Stomach (tissue), 8 donors: ENCODE measurements at regions not wholly inside any gene's neighbourhood (a gene's known extent, or its start where the extent isn't known, plus 50 kb on each side); places are given as distances from the start of the nearest gene placed in this dataset.

Experiments used
- DNase-seq, 2 donors: peaks; one replicate each; pipeline versions ENCODE4 v3.0.0 to v3.0.0-alpha.2; 2013 to 2019
- H3K27ac ChIP-seq, 5 donors: fragments of 200-600 bp in 4 of 5; sonication (generic) in 4 of 5; one replicate each; pipeline ENCODE4 v1.5.1; 2013 to 2019; ENCODE audit warnings: mild to moderate bottlenecking in 1 of 5, moderate library complexity in 1 of 5
- H3K27me3 ChIP-seq, 3 donors: fragments of 200-600 bp; sonication (generic); one replicate each; pipeline ENCODE4 v1.5.1; 2017 to 2019; ENCODE audit warnings: mixed run types in 1 of 3
- H3K36me3 ChIP-seq, 4 donors: fragments of 200-600 bp; sonication (generic); 1 replicate in 3 of 4; 2 replicates in 1 of 4; pipeline ENCODE4 v1.5.1; 2016 to 2019
- H3K4me1 ChIP-seq, 4 donors: fragments of 200-600 bp; sonication (generic); one replicate each; pipeline ENCODE4 v1.5.1; 2016 to 2019
- H3K4me3 ChIP-seq, 4 donors: fragments of 200-600 bp; sonication (generic) in 3 of 4; one replicate each; pipeline ENCODE4 v1.5.1; 2016 to 2019; ENCODE audit warnings: mild to moderate bottlenecking in 1 of 4
- H3K9me3 ChIP-seq, 4 donors: fragments of 200-600 bp; sonication (generic); one replicate each; pipeline ENCODE4 v1.5.1; 2016 to 2019
- EP300 ChIP-seq: sonication (generic); formaldehyde crosslinking; IDR thresholded peaks from one replicate; pipeline ENCODE4 v1.6.1; 2017; ENCODE audit warnings: antibody characterized with exemption
- POLR2A ChIP-seq, 4 donors: fragments of 450-650 bp; IDR thresholded peaks; one replicate each; pipeline ENCODE4 v1.6.1; 2016; ENCODE audit warnings: antibody characterized with exemption in 4 of 4, control low read depth in 2 of 4, mild to moderate bottlenecking in 1 of 4, moderate library complexity in 1 of 4
- POLR2AphosphoS5 ChIP-seq, 3 donors: sonication (generic); formaldehyde crosslinking; IDR thresholded peaks; one replicate each; pipeline ENCODE4 v1.6.1; 2016; ENCODE audit warnings: antibody characterized with exemption in 3 of 3
- WGBS, 5 donors: extraction: QIAGEN DNeasy Blood & Tissue Kit in 3 of 5; methylation state at CpG; one replicate each; pipeline versions ENCODE4 v1.1.5 to v1.1.7; 2013 to 2018; 5-methylcytosine and 5-hydroxymethylcytosine counted together
- intact Hi-C: fragments of 100-400 bp; cut with DNase I; formaldehyde crosslinking; loops from one replicate; pipeline ENCODE4 v1.15.1; 2023; ENCODE audit warnings: low total_unique reads
- TF ChIP-seq, protein P1 (sequence below), 7 experiments: fragments of 450-650 bp in 4 of 7; fragments of 200-600 bp in 3 of 7; sonication (generic) in 3 of 7; IDR thresholded peaks; one replicate each; pipeline ENCODE4 v1.5.1; 2016 to 2019; ENCODE audit warnings: antibody characterized with exemption in 7 of 7, control low read depth in 2 of 7, mild to moderate bottlenecking in 1 of 7
- donor health status: healthy with polysubstance abuse.
- donor health status: Bipolar disorder and iron deficiency.
- donor health status: healthy.

DNA sequence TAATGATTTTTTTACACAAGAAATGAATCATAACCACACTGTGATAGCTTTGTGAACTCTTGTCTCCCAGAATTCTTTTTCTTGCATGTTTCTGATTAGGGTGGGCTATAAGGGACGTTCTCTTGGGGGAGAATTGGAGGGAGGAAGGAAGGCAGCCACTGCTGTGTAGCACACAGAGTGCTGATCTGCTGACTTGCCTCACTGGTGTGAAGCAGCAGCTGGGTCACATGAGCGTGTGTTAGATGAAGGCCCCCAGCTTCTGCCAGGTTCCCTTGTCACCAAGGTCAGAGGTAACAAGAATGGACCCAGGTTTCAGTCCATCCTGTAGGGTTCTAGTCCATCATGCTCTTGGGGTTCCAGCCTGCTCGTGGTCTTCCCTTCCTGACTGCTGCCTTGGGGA, 107.4 kb upstream of the GLI2 start:
- TF ChIP-seq POLR2A (IDR thresholded peaks at IDR 0.05) (no peak), POLR2AphosphoS5 (IDR thresholded peaks at IDR 0.05) (no peak), EP300 (no peak)
- TF ChIP-seq, protein P1, sequence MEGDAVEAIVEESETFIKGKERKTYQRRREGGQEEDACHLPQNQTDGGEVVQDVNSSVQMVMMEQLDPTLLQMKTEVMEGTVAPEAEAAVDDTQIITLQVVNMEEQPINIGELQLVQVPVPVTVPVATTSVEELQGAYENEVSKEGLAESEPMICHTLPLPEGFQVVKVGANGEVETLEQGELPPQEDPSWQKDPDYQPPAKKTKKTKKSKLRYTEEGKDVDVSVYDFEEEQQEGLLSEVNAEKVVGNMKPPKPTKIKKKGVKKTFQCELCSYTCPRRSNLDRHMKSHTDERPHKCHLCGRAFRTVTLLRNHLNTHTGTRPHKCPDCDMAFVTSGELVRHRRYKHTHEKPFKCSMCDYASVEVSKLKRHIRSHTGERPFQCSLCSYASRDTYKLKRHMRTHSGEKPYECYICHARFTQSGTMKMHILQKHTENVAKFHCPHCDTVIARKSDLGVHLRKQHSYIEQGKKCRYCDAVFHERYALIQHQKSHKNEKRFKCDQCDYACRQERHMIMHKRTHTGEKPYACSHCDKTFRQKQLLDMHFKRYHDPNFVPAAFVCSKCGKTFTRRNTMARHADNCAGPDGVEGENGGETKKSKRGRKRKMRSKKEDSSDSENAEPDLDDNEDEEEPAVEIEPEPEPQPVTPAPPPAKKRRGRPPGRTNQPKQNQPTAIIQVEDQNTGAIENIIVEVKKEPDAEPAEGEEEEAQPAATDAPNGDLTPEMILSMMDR (IDR thresholded peaks at IDR 0.05): no peak
- 82 to 93% (median 86%) methylated on average over 3 of the region's 3 CpGs for WGBS, 5 donors
- H3K36me3 ChIP-seq: no peaks in the 10 kb centered on the region
- H3K9me3 ChIP-seq: no peaks in the 10 kb centered on the region
- no peak overlapping the region for H3K27ac ChIP-seq
- peaks cover 0 to 27% (median 18%) of the 10 kb centered on the region in 4 donors for H3K4me1 ChIP-seq
- peaks cover 0 to 5% (median 0%) of the 10 kb centered on the region in 3 donors for H3K27me3 ChIP-seq
- no peak for DNase-seq
- no peak overlapping the region for H3K4me3 ChIP-seq
- intact Hi-C loops: no loop called here

DNA sequence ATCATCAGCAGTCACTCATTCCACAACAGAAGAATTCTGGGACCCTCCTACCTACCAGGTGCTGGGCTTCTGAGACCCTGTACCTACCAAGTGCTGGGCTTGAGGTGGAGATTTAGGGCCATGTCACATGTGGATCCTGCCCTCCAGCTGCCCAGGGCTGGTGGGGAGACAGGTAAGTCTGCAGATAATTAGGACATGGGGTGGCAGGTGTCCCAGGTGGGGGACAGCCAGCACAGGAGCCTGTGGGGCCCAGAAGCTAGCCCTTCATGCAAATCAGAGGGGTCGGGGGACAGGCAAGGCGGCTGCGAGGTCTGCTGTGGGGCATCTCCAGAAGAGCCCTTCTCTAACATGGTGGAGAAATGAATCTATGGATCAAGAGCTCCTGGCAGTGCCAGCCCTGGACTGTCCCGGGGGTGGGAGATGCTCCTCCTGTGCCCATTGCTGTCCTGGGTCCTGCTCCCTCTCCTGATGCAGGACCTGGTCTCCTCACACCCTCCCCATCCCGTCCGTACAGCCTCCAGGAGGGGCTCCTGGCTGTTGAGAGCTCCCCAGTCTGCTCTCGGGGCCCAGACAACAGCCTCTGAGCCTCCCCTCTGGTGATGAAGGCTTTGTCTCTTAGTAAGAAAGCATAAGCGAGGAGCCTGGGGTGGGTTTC, 106.3 kb upstream of the GLI2 start:
- Histone ChIP-seq H3K4me3 (no peak overlapping the region), H3K9me3 (no peaks in the 10 kb centered on the region), H3K27ac (no peak overlapping the region), H3K4me1 (peaks cover 0 to 25% (median 18%) of the 10 kb centered on the region in 4 donors), H3K36me3 (no peaks in the 10 kb centered on the region), H3K27me3 (peaks cover 0 to 5% (median 0%) of the 10 kb centered on the region in 3 donors)
- WGBS, 5 donors: 87 to 92% (median 88%) methylated on average over 4 to 8 of the region's 8 CpGs
- no peak for DNase-seq
- intact Hi-C loops: no loop called here
- TF ChIP-seq, protein P1 (IDR thresholded peaks at IDR 0.05): no peak
- TF ChIP-seq POLR2AphosphoS5 (IDR thresholded peaks at IDR 0.05): no peak
- TF ChIP-seq POLR2A (IDR thresholded peaks at IDR 0.05): no peak

DNA sequence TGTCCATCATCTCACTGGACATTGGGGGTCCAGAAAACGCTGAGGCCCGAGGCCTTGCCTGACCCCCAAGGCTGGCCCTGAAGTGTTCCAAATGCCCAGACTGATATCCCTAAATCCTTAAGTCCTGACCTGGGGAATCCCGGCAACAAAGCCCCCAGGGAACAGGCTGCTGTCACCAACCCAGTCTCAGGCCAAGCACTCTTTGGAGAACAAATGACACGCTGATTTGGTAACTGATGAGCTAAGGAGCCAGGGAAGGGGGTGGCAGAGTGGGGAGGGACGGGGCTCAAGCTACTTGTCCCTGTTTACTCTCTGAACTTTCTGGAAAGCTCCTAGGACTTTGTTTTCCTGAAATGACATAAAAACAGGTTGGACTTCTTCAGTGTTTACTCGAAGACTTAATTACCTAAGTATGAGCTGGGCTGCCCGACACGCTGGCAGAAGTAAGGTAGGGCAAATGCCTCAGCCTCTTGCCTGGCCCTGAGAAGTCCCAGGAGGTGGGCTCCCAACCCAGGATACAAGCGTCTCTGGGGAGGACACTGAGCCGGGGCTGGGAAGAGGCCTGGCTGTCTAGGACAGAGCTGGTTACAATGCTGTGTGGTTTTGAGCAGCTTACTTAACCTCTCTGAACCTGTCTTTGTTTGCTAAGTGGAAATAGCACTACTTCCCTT, 105.5 kb upstream of the GLI2 start:
- Histone ChIP-seq H3K36me3 (no peaks in the 10 kb centered on the region), H3K4me3 (no peak overlapping the region), H3K4me1 (peaks cover 0 to 18% (median 14%) of the 10 kb centered on the region in 4 donors), H3K27me3 (peaks cover 0 to 5% (median 0%) of the 10 kb centered on the region in 3 donors), H3K9me3 (no peaks in the 10 kb centered on the region), H3K27ac (no peak overlapping the region)
- TF ChIP-seq POLR2A (IDR thresholded peaks at IDR 0.05) (no peak), EP300 (no peak), POLR2AphosphoS5 (IDR thresholded peaks at IDR 0.05) (no peak)
- TF ChIP-seq, protein P1 (IDR thresholded peaks at IDR 0.05): no peak
- DNase-seq: peak in 1 of 2 donors; percentile 75
- intact Hi-C loops: no loop called here
- 53 to 84% (median 60%) methylated on average over 8 to 10 of the region's 10 CpGs for WGBS, 5 donors

DNA sequence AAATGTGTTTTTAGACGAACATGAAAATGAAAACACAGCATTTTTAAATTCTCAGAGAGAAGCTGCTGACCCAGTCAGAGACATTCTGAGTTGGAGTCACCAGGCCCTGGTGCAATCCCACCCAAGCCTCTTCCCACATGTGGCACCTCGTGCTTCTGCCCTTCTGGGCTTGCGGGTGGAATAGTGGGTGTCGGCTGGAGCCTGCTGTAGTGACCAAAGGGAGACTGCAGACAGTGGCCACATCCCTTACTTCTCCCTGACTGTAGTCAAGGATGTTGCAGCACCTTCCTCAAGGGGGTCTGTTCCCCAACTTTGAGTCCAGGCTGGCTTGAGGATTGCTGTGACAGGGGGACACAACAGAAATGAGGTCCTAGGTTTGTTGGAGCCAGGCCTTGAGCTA, 104.4 kb upstream of the GLI2 start:
- H3K4me3 ChIP-seq: no peak overlapping the region
- H3K27ac ChIP-seq: no peak overlapping the region
- H3K36me3 ChIP-seq: no peaks in the 10 kb centered on the region
- TF ChIP-seq, protein P1 (IDR thresholded peaks at IDR 0.05): no peak
- TF ChIP-seq POLR2A (IDR thresholded peaks at IDR 0.05): no peak
- TF ChIP-seq POLR2AphosphoS5 (IDR thresholded peaks at IDR 0.05): no peak
- TF ChIP-seq EP300: no peak
- no peaks in the 10 kb centered on the region for H3K9me3 ChIP-seq
- peaks cover 0 to 9% (median 5%) of the 10 kb centered on the region in 4 donors for H3K4me1 ChIP-seq
- H3K27me3 ChIP-seq: peaks cover 0 to 5% (median 0%) of the 10 kb centered on the region in 3 donors
- intact Hi-C loops: no loop called here
- DNase-seq: no peak
- WGBS, 5 donors: 70 to 84% (median 83%) methylated on average over 3 to 4 of the region's 4 CpGs
